SK-N-SH treated with all-trans-retinoic acid at 6 μM for 48 hours (cell line): ENCODE measurements at regions not wholly inside any gene's neighbourhood (a gene's known extent, or its start where the extent isn't known, plus 50 kb on each side); places are given as distances from the start of the nearest gene placed in this dataset.

Experiments
- ATAC-seq: fragments of 200-7000 bp; cut with Tn5 transposase; 3 replicates; pipeline ENCODE4 v1.9.1; 2020; ENCODE audit warnings: mild to moderate bottlenecking, moderate library complexity
- ARNTL ChIP-seq: fragments of 450-650 bp; formaldehyde crosslinking; IDR thresholded peaks from 2 replicates; pipeline ENCODE4 v1.5.0; 2020; ENCODE audit warnings: low read depth, mild to moderate bottlenecking, moderate library complexity, borderline replicate concordance
- BACH2 ChIP-seq: fragments of 250-450 bp; sonication (Bioruptor Pico); IDR thresholded peaks from 2 replicates; pipeline ENCODE4 v1.9.0; 2021; ENCODE audit warnings: mild to moderate bottlenecking, borderline replicate concordance
- CSDC2 ChIP-seq: fragments of 250-450 bp; sonication (Bioruptor Pico); IDR thresholded peaks from 2 replicates; pipeline ENCODE4 v1.5.0; 2020; ENCODE audit warnings: mild to moderate bottlenecking, moderate library complexity
- ESRRG ChIP-seq: fragments of 250-450 bp; sonication (Bioruptor Pico); IDR thresholded peaks from 2 replicates; pipeline ENCODE4 v1.6.1; 2021; ENCODE audit warnings: mild to moderate bottlenecking
- GLIS3 ChIP-seq: fragments of 250-450 bp; sonication (Bioruptor Pico); IDR thresholded peaks from 2 replicates; pipeline ENCODE4 v1.5.0; 2020; ENCODE audit warnings: mild to moderate bottlenecking, moderate library complexity
- ISL1 ChIP-seq: fragments of 250-450 bp; sonication (Bioruptor Pico); IDR thresholded peaks from 2 replicates; pipeline ENCODE4 v2.1.2; 2022; ENCODE audit warnings: mild to moderate bottlenecking, moderate library complexity
- OSR1 ChIP-seq: fragments of 250-450 bp; sonication (Bioruptor Pico); IDR thresholded peaks from 2 replicates; pipeline ENCODE4 v1.8.0; 2022; ENCODE audit warnings: moderate library complexity, mild to moderate bottlenecking, inconsistent platforms
- POU6F1 ChIP-seq: fragments of 250-450 bp; sonication (Bioruptor Pico); IDR thresholded peaks from 2 replicates; pipeline ENCODE4 v1.8.0; 2021; ENCODE audit warnings: low read depth, mild to moderate bottlenecking, moderate library complexity, borderline replicate concordance
- PPARA ChIP-seq: fragments of 250-450 bp; sonication (Bioruptor Pico); IDR thresholded peaks from 2 replicates; pipeline ENCODE4 v1.5.0; 2020; ENCODE audit warnings: mild to moderate bottlenecking, borderline replicate concordance
- SNAI2 ChIP-seq: fragments of 250-450 bp; sonication (Bioruptor Pico); IDR thresholded peaks from 2 replicates; pipeline ENCODE4 v1.5.0; 2020; ENCODE audit warnings: mild to moderate bottlenecking, moderate library complexity
- TCF4 ChIP-seq: fragments of 250-450 bp; sonication (Bioruptor Pico); IDR thresholded peaks from 2 replicates; pipeline ENCODE4 v1.8.0; 2021; ENCODE audit warnings: mild to moderate bottlenecking, moderate library complexity, borderline replicate concordance
- TOX ChIP-seq: fragments of 250-450 bp; sonication (Bioruptor Pico); IDR thresholded peaks from 2 replicates; pipeline ENCODE4 v1.8.0; 2021; ENCODE audit warnings: mild to moderate bottlenecking, moderate library complexity, borderline replicate concordance
- TSHZ2 ChIP-seq: fragments of 250-450 bp; sonication (Bioruptor Pico); IDR thresholded peaks from 2 replicates; pipeline ENCODE4 v1.5.0; 2020; ENCODE audit warnings: mild to moderate bottlenecking, moderate library complexity
- ZC3H10 ChIP-seq: fragments of 250-450 bp; sonication (Bioruptor Pico); IDR thresholded peaks from 2 replicates; pipeline ENCODE4 v1.5.1; 2021; ENCODE audit warnings: mild to moderate bottlenecking, moderate library complexity
- ZFP3 ChIP-seq: fragments of 250-450 bp; sonication (Bioruptor Pico); IDR thresholded peaks from 2 replicates; pipeline ENCODE4 v1.5.0; 2020; ENCODE audit warnings: mild to moderate bottlenecking, moderate library complexity
- ZFP30 ChIP-seq: fragments of 450-650 bp; formaldehyde crosslinking; IDR thresholded peaks from 2 replicates; pipeline ENCODE4 v1.5.0; 2022; ENCODE audit warnings: mild to moderate bottlenecking, moderate library complexity
- ZNF565 ChIP-seq: fragments of 450-650 bp; formaldehyde crosslinking; conservative IDR thresholded peaks from 2 replicates; pipeline ENCODE4 v1.5.0; 2020; ENCODE audit warnings: low read depth, mild to moderate bottlenecking, moderate library complexity
- ZNF70 ChIP-seq: fragments of 450-650 bp; formaldehyde crosslinking; IDR thresholded peaks from 2 replicates; pipeline ENCODE4 v1.5.0; 2020; ENCODE audit warnings: mild to moderate bottlenecking, moderate library complexity
- ZNF8 ChIP-seq: fragments of 450-650 bp; formaldehyde crosslinking; IDR thresholded peaks from 2 replicates; pipeline ENCODE4 v1.5.0; 2020; ENCODE audit warnings: mild to moderate bottlenecking, moderate library complexity
- TF ChIP-seq, protein P1 (sequence below): fragments of 250-450 bp; sonication (Bioruptor Pico); IDR thresholded peaks from 2 replicates; pipeline ENCODE4 v1.8.0; 2020; ENCODE audit warnings: mild to moderate bottlenecking, moderate library complexity, borderline replicate concordance
- TF ChIP-seq, protein P2 (sequence below): fragments of 250-450 bp; sonication (Bioruptor Pico); IDR thresholded peaks from 2 replicates; pipeline ENCODE4 v1.5.1; 2020; ENCODE audit warnings: low read depth, mild to moderate bottlenecking, moderate library complexity

DNA sequence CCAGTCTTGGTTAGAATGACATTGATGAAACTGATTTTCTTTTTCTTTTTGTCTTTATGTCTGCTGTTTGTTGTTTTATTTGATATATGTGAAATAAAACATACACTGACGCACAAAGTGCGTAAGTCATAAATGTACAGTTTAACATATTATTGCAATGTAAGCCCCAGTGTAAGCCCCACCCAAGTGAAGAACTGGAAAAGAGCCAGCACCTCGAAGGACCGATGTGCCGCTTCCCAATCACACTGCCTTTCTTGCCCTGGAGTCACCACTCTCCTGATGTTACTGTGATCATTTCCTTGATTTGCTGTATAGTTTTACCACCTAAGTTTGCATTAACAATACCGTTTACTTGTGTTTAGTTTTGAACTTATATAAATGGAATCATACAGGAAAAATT, 128.4 kb upstream of the LPP start:
- no peak for TF ChIP-seq ZNF8
- TF ChIP-seq, all 23 proteins: peak for 0
- no peak for ATAC-seq

DNA sequence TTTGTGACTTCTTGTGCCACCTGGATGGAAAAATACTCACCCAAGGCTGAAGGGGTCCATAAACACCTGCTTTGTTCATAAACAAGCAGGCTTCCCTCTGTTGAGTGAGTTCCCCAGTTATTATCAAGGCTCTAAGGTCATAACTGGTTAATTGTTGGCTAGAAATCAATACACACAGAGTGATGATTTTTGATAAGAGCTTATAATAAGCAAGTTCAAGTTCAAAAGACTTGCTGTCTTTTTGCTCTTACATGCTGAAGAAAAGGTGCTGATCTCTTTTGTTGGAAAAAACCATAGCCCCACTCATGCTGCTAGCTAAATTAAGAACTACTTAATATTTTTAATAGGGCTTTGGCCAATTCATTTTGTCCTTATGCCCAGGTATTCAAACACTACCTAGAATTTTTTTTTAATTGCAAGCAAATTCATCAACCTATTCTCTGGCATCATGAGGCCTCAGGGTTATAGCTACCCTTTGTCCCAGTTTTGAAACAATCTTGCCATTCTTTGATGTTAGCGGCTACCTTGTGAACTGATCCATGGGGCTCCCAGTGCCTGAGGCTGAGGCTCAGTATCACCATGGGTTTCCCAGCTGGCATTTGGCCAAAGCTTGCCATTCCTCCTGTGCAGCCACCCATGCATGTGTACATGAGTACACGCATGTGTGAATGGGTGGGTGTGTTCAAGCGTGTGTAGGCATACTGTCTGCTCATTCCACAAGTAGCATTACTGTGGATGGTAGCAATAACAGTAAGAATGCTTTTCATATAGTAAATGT, 127.6 kb upstream of the LPP start:
- ATAC-seq = no peak
- TF ChIP-seq GLIS3 (CRISPR knock-in tag) = no peak
- TF ChIP-seq, protein P1, sequence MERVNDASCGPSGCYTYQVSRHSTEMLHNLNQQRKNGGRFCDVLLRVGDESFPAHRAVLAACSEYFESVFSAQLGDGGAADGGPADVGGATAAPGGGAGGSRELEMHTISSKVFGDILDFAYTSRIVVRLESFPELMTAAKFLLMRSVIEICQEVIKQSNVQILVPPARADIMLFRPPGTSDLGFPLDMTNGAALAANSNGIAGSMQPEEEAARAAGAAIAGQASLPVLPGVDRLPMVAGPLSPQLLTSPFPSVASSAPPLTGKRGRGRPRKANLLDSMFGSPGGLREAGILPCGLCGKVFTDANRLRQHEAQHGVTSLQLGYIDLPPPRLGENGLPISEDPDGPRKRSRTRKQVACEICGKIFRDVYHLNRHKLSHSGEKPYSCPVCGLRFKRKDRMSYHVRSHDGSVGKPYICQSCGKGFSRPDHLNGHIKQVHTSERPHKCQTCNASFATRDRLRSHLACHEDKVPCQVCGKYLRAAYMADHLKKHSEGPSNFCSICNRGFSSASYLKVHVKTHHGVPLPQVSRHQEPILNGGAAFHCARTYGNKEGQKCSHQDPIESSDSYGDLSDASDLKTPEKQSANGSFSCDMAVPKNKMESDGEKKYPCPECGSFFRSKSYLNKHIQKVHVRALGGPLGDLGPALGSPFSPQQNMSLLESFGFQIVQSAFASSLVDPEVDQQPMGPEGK = no peak
- no peak for TF ChIP-seq SNAI2
- no peak for TF ChIP-seq TOX (CRISPR knock-in tag)
- no peak for TF ChIP-seq ZNF8
- TF ChIP-seq TCF4 (CRISPR knock-in tag) = no peak
- no peak for TF ChIP-seq POU6F1
- TF ChIP-seq ZNF565 (CRISPR knock-in tag) = no peak
- no peak for TF ChIP-seq ZC3H10 (CRISPR knock-in tag)
- TF ChIP-seq ISL1 (CRISPR knock-in tag) = no peak
- TF ChIP-seq CSDC2 (CRISPR knock-in tag) = no peak
- TF ChIP-seq ZFP3 (CRISPR knock-in tag) = no peak

GRCh38 chr3:188031121-188031520, 122.8 kb upstream of the LPP start:
- TF ChIP-seq TOX (CRISPR knock-in tag) = no peak
- TF ChIP-seq ZFP30 = no peak
- no peak for TF ChIP-seq ZNF565 (CRISPR knock-in tag)
- TF ChIP-seq, protein P2, sequence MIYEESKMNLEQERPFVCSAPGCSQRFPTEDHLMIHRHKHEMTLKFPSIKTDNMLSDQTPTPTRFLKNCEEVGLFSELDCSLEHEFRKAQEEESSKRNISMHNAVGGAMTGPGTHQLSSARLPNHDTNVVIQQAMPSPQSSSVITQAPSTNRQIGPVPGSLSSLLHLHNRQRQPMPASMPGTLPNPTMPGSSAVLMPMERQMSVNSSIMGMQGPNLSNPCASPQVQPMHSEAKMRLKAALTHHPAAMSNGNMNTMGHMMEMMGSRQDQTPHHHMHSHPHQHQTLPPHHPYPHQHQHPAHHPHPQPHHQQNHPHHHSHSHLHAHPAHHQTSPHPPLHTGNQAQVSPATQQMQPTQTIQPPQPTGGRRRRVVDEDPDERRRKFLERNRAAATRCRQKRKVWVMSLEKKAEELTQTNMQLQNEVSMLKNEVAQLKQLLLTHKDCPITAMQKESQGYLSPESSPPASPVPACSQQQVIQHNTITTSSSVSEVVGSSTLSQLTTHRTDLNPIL (CRISPR knock-in tag) = no peak
- no peak for TF ChIP-seq TCF4 (CRISPR knock-in tag)
- TF ChIP-seq CSDC2 (CRISPR knock-in tag) = no peak
- ATAC-seq = no peak

- TF ChIP-seq, protein P1 = no peak
- TF ChIP-seq ESRRG (CRISPR knock-in tag) (no peak), ZNF8 (no peak), ZNF565 (CRISPR knock-in tag) (no peak), ARNTL (CRISPR knock-in tag) (no peak), OSR1 (CRISPR knock-in tag) (no peak), PPARA (CRISPR knock-in tag) (no peak), TSHZ2 (CRISPR knock-in tag) (no peak), SNAI2 (no peak), BACH2 (CRISPR knock-in tag) (no peak), ZNF70 (CRISPR knock-in tag) (no peak), ZFP30 (no peak), TCF4 (CRISPR knock-in tag) (no peak)
- TF ChIP-seq, protein P2 (CRISPR knock-in tag) = no peak
- ATAC-seq = no peak
Measured at GRCh38 chr3:188034989-188035388, 119.0 kb upstream of the LPP start.
